H1 (cell line): ENCODE measurements at regions not wholly inside any gene's neighbourhood (a gene's known extent, or its start where the extent isn't known, plus 50 kb on each side); places are given as distances from the start of the nearest gene placed in this dataset.
A peak's percentile ranks its signal among the peaks of the same experiment; 100 is the strongest.

Experiments
- CTCF ChIA-PET: fragments of 300-600 bp; sonication (Branson Sonifier 250); formaldehyde crosslinking; loops from one replicate; lab custom pipeline; 2021; ENCODE audit not compliant: partially characterized antibody; lab: Charles Lee
- POLR2A ChIA-PET: fragments of 300-600 bp; sonication (Branson Sonifier 250); formaldehyde crosslinking; loops from one replicate; lab custom pipeline; 2021; ENCODE audit warnings: inconsistent platforms; ENCODE audit not compliant: partially characterized antibody; lab: Charles Lee
- DNase-seq, 2 experiments: peaks; one replicate each; pipeline versions ENCODE4 v3.0.0 to v3.0.0-alpha.2; 2010 to 2022; ENCODE audit warnings: low spot score in 2 of 2, low read depth in 1 of 2, mixed read lengths in 1 of 2
- FAIRE-seq: peaks from 2 replicates; lab custom pipeline; 2011; peaks lifted over from hg19 to GRCh38; lab: Jason Lieb, UNC
- H2AFZ ChIP-seq: 2 replicates; pipeline ENCODE4 v1.8.1; 2012; ENCODE audit warnings: low read length, inconsistent platforms
- H2AK5ac ChIP-seq: 2 replicates; pipeline ENCODE4 v1.6.1; 2013; ENCODE audit warnings: low read depth, low read length
- H2BK120ac ChIP-seq: replicated peaks from 2 replicates; pipeline ENCODE3; 2013; ENCODE audit warnings: low read depth, low read length, inconsistent platforms
- H2BK12ac ChIP-seq: 2 replicates; pipeline ENCODE4 v1.6.1; 2013; ENCODE audit warnings: low read depth, low read length
- H2BK15ac ChIP-seq: 2 replicates; pipeline ENCODE4 v1.6.1; 2013; ENCODE audit warnings: low read length
- H2BK20ac ChIP-seq: 2 replicates; pipeline ENCODE4 v1.6.1; 2013; ENCODE audit warnings: low read length
- H2BK5ac ChIP-seq: 2 replicates; pipeline ENCODE4 v1.6.1; 2013; ENCODE audit warnings: low read depth, low read length
- H3K14ac ChIP-seq: 2 replicates; pipeline ENCODE4 v1.6.1; 2013; ENCODE audit warnings: inconsistent platforms; ENCODE audit not compliant: insufficient read length
- H3K18ac ChIP-seq: 2 replicates; pipeline ENCODE4 v1.6.1; 2013; ENCODE audit warnings: low read length; ENCODE audit errors: extremely low read depth
- H3K23ac ChIP-seq: 2 replicates; pipeline ENCODE4 v1.6.1; 2013; ENCODE audit warnings: inconsistent platforms; ENCODE audit not compliant: insufficient read length
- H3K23me2 ChIP-seq: 2 replicates; pipeline ENCODE4 v1.6.1; 2013; ENCODE audit warnings: low read depth, low read length
- H3K27ac ChIP-seq: 2 replicates; pipeline ENCODE4 v1.6.1; 2011; ENCODE audit warnings: low read depth, low read length, inconsistent platforms
- H3K27me3 ChIP-seq, 4 experiments: replicated peaks in 1 of 4; 1 replicate in 1 of 4; 2 replicates in 3 of 4; pipeline versions ENCODE4 v1.6.1 to v1.8.1; 2011 to 2013; ENCODE audit warnings: low read length in 3 of 4, mild to moderate bottlenecking in 3 of 4, inconsistent platforms in 2 of 4, mixed read lengths in 2 of 4, moderate library complexity in 1 of 4; ENCODE audit not compliant: control insufficient read depth in 3 of 4, insufficient read depth in 3 of 4; ENCODE audit errors: extremely low read depth in 1 of 4
- H3K36me3 ChIP-seq, 4 experiments: 2 replicates each; pipeline versions ENCODE4 v1.6.1 to v1.8.1; 2011 to 2013; ENCODE audit warnings: mild to moderate bottlenecking in 4 of 4, low read length in 3 of 4, moderate library complexity in 2 of 4, control low read depth in 1 of 4, inconsistent platforms in 1 of 4; ENCODE audit not compliant: insufficient read depth in 4 of 4, control insufficient read depth in 2 of 4
- H3K4ac ChIP-seq: replicated peaks from 2 replicates; pipeline ENCODE3; 2013; ENCODE audit warnings: low read length, low read depth, mixed read lengths, inconsistent platforms; ENCODE audit not compliant: insufficient read length
- H3K4me1 ChIP-seq, 4 experiments: replicated peaks in 1 of 4; 1 replicate in 1 of 4; 2 replicates in 3 of 4; pipeline versions ENCODE4 v1.6.1 to v1.8.1; 2011 to 2013; ENCODE audit warnings: low read length in 3 of 4, inconsistent platforms in 2 of 4, mixed read lengths in 1 of 4; ENCODE audit not compliant: insufficient read depth in 4 of 4, control insufficient read depth in 3 of 4
- H3K4me2 ChIP-seq, 2 experiments: 2 replicates each; pipeline versions ENCODE4 v1.6.1 to v1.8.1; 2011 to 2013; ENCODE audit warnings: low read depth in 2 of 2, low read length in 2 of 2, control low read depth in 1 of 2, inconsistent platforms in 1 of 2, mild to moderate bottlenecking in 1 of 2; ENCODE audit not compliant: insufficient read depth in 1 of 2
- H3K4me3 ChIP-seq, 4 experiments: fragments of 200-600, 300-600 bp in 1 of 4; sonication (generic), shearing (Covaris generic), sonication (Bioruptor Twin) in 1 of 4; 2 replicates each; pipeline versions ENCODE4 v1.5.1 to v1.8.1; 2011 to 2016; ENCODE audit warnings: low read length in 4 of 4, low read depth in 3 of 4, control low read depth in 2 of 4, inconsistent platforms in 2 of 4, mild to moderate bottlenecking in 2 of 4, mixed read lengths in 1 of 4, moderate library complexity in 1 of 4; ENCODE audit not compliant: insufficient read depth in 2 of 4; ENCODE audit errors: extremely low read depth in 1 of 4
- H3K56ac ChIP-seq: replicated peaks from 2 replicates; pipeline ENCODE3; 2013; ENCODE audit warnings: low read depth, mild to moderate bottlenecking, mixed read lengths, low read length, inconsistent platforms; ENCODE audit not compliant: insufficient read length
- H3K79me1 ChIP-seq: 2 replicates; pipeline ENCODE4 v1.6.1; 2013; ENCODE audit warnings: low read depth, low read length, control low read depth
- H3K79me2 ChIP-seq, 2 experiments: 2 replicates each; pipeline versions ENCODE4 v1.6.1 to v1.8.1; 2012 to 2013; ENCODE audit warnings: low read length in 2 of 2, mild to moderate bottlenecking in 2 of 2, inconsistent platforms in 1 of 2; ENCODE audit not compliant: insufficient read depth in 2 of 2, control insufficient read depth in 1 of 2
- H3K9ac ChIP-seq, 4 experiments: replicated peaks in 1 of 4; 1 replicate in 1 of 4; 2 replicates in 3 of 4; pipeline versions ENCODE4 v1.6.1 to v1.8.1; 2011 to 2013; ENCODE audit warnings: low read depth in 3 of 4, low read length in 3 of 4, control low read depth in 2 of 4, mild to moderate bottlenecking in 2 of 4, moderate library complexity in 2 of 4, inconsistent platforms in 1 of 4; ENCODE audit errors: extremely low read depth in 1 of 4
- H3K9me3 ChIP-seq, 2 experiments: 2 replicates each; pipeline versions ENCODE4 v1.6.1 to v1.8.1; 2012 to 2013; ENCODE audit warnings: mild to moderate bottlenecking in 2 of 2, moderate library complexity in 2 of 2, control low read depth in 1 of 2, inconsistent platforms in 1 of 2, low read depth in 1 of 2, low read length in 1 of 2, mixed read lengths in 1 of 2; ENCODE audit not compliant: insufficient read depth in 2 of 2
- H4K20me1 ChIP-seq, 2 experiments: replicated peaks in 1 of 2; 2 replicates each; pipeline versions ENCODE3 to v1.8.1; 2011 to 2013; ENCODE audit warnings: inconsistent platforms in 2 of 2, low read length in 2 of 2, mild to moderate bottlenecking in 1 of 2; ENCODE audit not compliant: insufficient read depth in 2 of 2, control insufficient read depth in 1 of 2
- H4K5ac ChIP-seq: 2 replicates; pipeline ENCODE4 v1.6.1; 2013; ENCODE audit warnings: low read length, low read depth, mixed read lengths, inconsistent platforms; ENCODE audit not compliant: insufficient read length
- H4K8ac ChIP-seq: 2 replicates; pipeline ENCODE4 v1.8.0; 2013; ENCODE audit warnings: mild to moderate bottlenecking, moderate library complexity, low read length, inconsistent platforms; ENCODE audit not compliant: insufficient read depth; ENCODE audit errors: extremely low read depth
- H4K91ac ChIP-seq: replicated peaks from 2 replicates; pipeline ENCODE3; 2013; ENCODE audit warnings: low read length, mixed read lengths, inconsistent platforms; ENCODE audit not compliant: insufficient read length
- EP300 ChIP-seq, 2 experiments: IDR thresholded peaks; 1 replicate in 1 of 2; 2 replicates in 1 of 2; pipeline ENCODE4 v1.6.1; 2011 to 2012; ENCODE audit warnings: low read depth in 2 of 2, low read length in 2 of 2, mild to moderate bottlenecking in 2 of 2, borderline replicate concordance in 1 of 2, inconsistent platforms in 1 of 2, moderate library complexity in 1 of 2
- FOSL1 ChIP-seq: IDR thresholded peaks from 2 replicates; pipeline ENCODE4 v1.6.1; 2011; ENCODE audit warnings: mild to moderate bottlenecking, low read depth, low read length, moderate library complexity; ENCODE audit not compliant: insufficient read depth
- MAFK ChIP-seq: IDR thresholded peaks from 2 replicates; pipeline ENCODE4 v1.6.1; 2012; ENCODE audit warnings: low read depth, mild to moderate bottlenecking, improper control_type of control experiment, low read length
- NANOG ChIP-seq: IDR thresholded peaks from 2 replicates; pipeline ENCODE4 v1.6.1; 2011; ENCODE audit warnings: low read length, low read depth, mild to moderate bottlenecking, inconsistent platforms; ENCODE audit not compliant: insufficient read depth, poor library complexity, severe bottlenecking
- RAD21 ChIP-seq, 2 experiments: IDR thresholded peaks in 1 of 2; conservative IDR thresholded peaks in 1 of 2; 2 replicates each; pipeline ENCODE4 v1.6.1; 2011; ENCODE audit warnings: low read depth in 2 of 2, low read length in 2 of 2, improper control_type of control experiment in 1 of 2, inconsistent platforms in 1 of 2, mild to moderate bottlenecking in 1 of 2, moderate library complexity in 1 of 2
- RBBP5 ChIP-seq: IDR thresholded peaks from 2 replicates; pipeline ENCODE4 v1.7.1; 2012; ENCODE audit warnings: low read depth, mild to moderate bottlenecking, inconsistent platforms, low read length, moderate library complexity, borderline replicate concordance
- SAP30 ChIP-seq: fragments of 300-600 bp; sonication (generic); IDR thresholded peaks from 2 replicates; pipeline ENCODE4 v1.7.1; 2012; ENCODE audit warnings: low read length, moderate library complexity, mild to moderate bottlenecking, inconsistent platforms; ENCODE audit not compliant: insufficient read depth, insufficient replicate concordance
- WGBS, 2 experiments: shearing (Covaris generic) in 1 of 2; methylation state at CpG; one replicate each; pipeline versions ENCODE4 v1.1.6 to v1.1.7; 2013 to 2015; ENCODE audit warnings: low lambda C conversion rate in 2 of 2, mixed read lengths in 2 of 2, inconsistent platforms in 1 of 2, low coverage in 1 of 2, missing lambda C conversion rate in 1 of 2; ENCODE audit not compliant: insufficient replicate concordance in 2 of 2, insufficient coverage in 1 of 2, insufficient read length in 1 of 2; ENCODE audit errors: extremely low coverage in 1 of 2, missing lambda C conversion rate in 1 of 2; 5-methylcytosine and 5-hydroxymethylcytosine counted together
- TF ChIP-seq, protein P1 (sequence below): IDR thresholded peaks from 2 replicates; pipeline ENCODE4 v1.6.1; 2012; ENCODE audit warnings: low read length, inconsistent platforms
- TF ChIP-seq, protein P2 (sequence below): IDR thresholded peaks from 2 replicates; pipeline ENCODE4 v1.6.1; 2011; ENCODE audit warnings: low read length, improper control_type of control experiment

DNA sequence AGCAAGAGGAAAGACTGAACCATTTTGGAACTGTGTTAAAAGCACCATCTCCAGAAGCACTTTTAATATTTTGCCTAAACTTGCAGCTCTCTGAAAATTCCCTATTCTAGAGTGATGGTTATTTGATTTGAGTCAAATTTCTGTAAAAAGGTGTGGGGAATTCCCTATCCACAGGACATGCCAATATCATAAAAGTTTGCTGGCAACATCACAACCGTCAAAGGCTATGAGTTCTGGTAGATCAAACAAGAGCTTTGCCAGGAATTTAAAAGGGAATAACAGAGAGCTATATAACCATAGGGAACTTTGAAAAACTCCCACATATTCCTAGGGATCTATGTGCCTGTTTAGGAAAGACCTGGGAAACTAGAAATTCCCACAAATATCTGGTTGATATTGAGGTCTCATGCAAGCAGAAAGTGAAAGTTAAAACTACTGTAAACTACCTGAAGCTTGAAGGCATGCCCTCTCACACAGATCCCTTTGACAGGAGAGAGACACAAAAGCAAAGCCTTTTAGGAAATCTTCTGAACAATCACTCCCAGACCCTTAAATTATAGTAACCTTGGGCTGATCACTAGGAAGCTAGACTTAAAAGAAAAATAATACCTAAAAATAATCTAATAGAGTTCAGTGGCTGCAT lies 549.9 kb downstream of the ANXA1 start:
- Histone ChIP-seq H3K18ac (no peak overlapping the region), H2BK15ac (no peak overlapping the region), H2BK5ac (no peak overlapping the region), H2BK20ac (no peak overlapping the region), H2AK5ac (no peak overlapping the region), H3K4me3 (no peak overlapping the region), H3K56ac (no peak overlapping the region), H2AFZ (peak overlapping the region; percentile 43; the same call in 1 of the 2 replicates), H3K4ac (no peak overlapping the region), H3K27me3 (no peaks in the 10 kb centered on the region), H4K8ac (no peak overlapping the region), H3K79me2 (no peaks in the 10 kb centered on the region), H4K5ac (no peak overlapping the region), H4K20me1 (no peaks in the 10 kb centered on the region), H4K91ac (no peak overlapping the region), H3K4me1 (no peaks in the 10 kb centered on the region), H3K23me2 (no peaks in the 10 kb centered on the region), H3K36me3 (no peaks in the 10 kb centered on the region), H3K9me3 (no peaks in the 10 kb centered on the region), H2BK120ac (no peak overlapping the region), H3K23ac (no peak overlapping the region), H3K14ac (no peak overlapping the region), H3K79me1 (no peaks in the 10 kb centered on the region), H3K9ac (no peak overlapping the region), H3K27ac (no peak overlapping the region), H3K4me2 (no peak overlapping the region), H2BK12ac (no peak overlapping the region)
- no peak for FAIRE-seq
- CTCF ChIA-PET = interaction anchor here (1.2 kb wide), 3 partner anchors 18 to 501 kb away, joined by 3 read pairs; no protein-coding TSS in a partner anchor
- POLR2A ChIA-PET = no interaction called here
- DNase-seq = no peak
- 91% methylated on average over 1 of the region's 1 CpG; no CpG with 5 or more reads in 1 of the 2 experiments for WGBS, 2 experiments
- no peak for TF ChIP-seq SAP30
- no peak for TF ChIP-seq RAD21 (IDR thresholded peaks at IDR 0.05 in 1 of 2, conservative IDR thresholded peaks at IDR 0.05 in 1 of 2; ENCODE audit: low read depth in 2 of 2, low read length in 2 of 2)
- TF ChIP-seq, protein P1, sequence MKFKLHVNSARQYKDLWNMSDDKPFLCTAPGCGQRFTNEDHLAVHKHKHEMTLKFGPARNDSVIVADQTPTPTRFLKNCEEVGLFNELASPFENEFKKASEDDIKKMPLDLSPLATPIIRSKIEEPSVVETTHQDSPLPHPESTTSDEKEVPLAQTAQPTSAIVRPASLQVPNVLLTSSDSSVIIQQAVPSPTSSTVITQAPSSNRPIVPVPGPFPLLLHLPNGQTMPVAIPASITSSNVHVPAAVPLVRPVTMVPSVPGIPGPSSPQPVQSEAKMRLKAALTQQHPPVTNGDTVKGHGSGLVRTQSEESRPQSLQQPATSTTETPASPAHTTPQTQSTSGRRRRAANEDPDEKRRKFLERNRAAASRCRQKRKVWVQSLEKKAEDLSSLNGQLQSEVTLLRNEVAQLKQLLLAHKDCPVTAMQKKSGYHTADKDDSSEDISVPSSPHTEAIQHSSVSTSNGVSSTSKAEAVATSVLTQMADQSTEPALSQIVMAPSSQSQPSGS = no peak
- TF ChIP-seq NANOG = no peak
- no peak for TF ChIP-seq EP300 (IDR thresholded peaks at IDR 0.05; ENCODE audit: borderline replicate concordance in 1 of 2, low read depth in 2 of 2, low read length in 2 of 2)
- TF ChIP-seq, protein P2, sequence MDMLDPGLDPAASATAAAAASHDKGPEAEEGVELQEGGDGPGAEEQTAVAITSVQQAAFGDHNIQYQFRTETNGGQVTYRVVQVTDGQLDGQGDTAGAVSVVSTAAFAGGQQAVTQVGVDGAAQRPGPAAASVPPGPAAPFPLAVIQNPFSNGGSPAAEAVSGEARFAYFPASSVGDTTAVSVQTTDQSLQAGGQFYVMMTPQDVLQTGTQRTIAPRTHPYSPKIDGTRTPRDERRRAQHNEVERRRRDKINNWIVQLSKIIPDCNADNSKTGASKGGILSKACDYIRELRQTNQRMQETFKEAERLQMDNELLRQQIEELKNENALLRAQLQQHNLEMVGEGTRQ = no peak
- TF ChIP-seq RBBP5 = no peak
- no peak for TF ChIP-seq FOSL1
- TF ChIP-seq MAFK = no peak
